ENCODE measurements at regions not wholly inside any gene's neighbourhood (a gene's known extent, or its start where the extent isn't known, plus 50 kb on each side); places are given as distances from the start of the nearest gene placed in this dataset.

- DNase-seq (ENCODE audit: low read depth), result no peak
- H3K4me3 ChIP-seq (ENCODE audit: low read length), result no peak overlapping the region
- TF ChIP-seq CTCF (IDR thresholded peaks at IDR 0.05; ENCODE audit: insufficient read depth, low read depth, low read length, missing control alignments), result no peak
These were observed 267.8 kb downstream of the MED10 start for GRCh38 chr5:6110441-6111005.

GRCh38 chr5:6108981-6109825, 269.1 kb downstream of the MED10 start:
- TF ChIP-seq CTCF (IDR thresholded peaks at IDR 0.05; ENCODE audit: insufficient read depth, low read depth, low read length, missing control alignments), result no peak
- no peak for DNase-seq (ENCODE audit: low read depth)
- H3K4me3 ChIP-seq (ENCODE audit: low read length), result no peak overlapping the region

GRCh38 chr5:6108540-6108848, 269.9 kb downstream of the MED10 start:
- no peak for TF ChIP-seq CTCF (IDR thresholded peaks at IDR 0.05; ENCODE audit: insufficient read depth, low read depth, low read length, missing control alignments)
- no peak overlapping the region for H3K4me3 ChIP-seq (ENCODE audit: low read length)
- DNase-seq (ENCODE audit: low read depth), result no peak

- no peak for TF ChIP-seq CTCF (IDR thresholded peaks at IDR 0.05; ENCODE audit: insufficient read depth, low read depth, low read length, missing control alignments)
- H3K4me3 ChIP-seq (ENCODE audit: low read length), result no peak overlapping the region
- DNase-seq (ENCODE audit: low read depth), result no peak
These were observed 270.4 kb downstream of the MED10 start for GRCh38 chr5:6107675-6108539.

GRCh38 chr5:6106756-6107155, 271.6 kb downstream of the MED10 start:
- no peak for TF ChIP-seq CTCF (IDR thresholded peaks at IDR 0.05; ENCODE audit: insufficient read depth, low read depth, low read length, missing control alignments)
- no peak for DNase-seq (ENCODE audit: low read depth)
- no peak overlapping the region for H3K4me3 ChIP-seq (ENCODE audit: low read length)

GRCh38 chr5:6105320-6105719, 273.0 kb downstream of the MED10 start:
- no peak overlapping the region for H3K4me3 ChIP-seq (ENCODE audit: low read length)
- DNase-seq (ENCODE audit: low read depth), result no peak
- no peak for TF ChIP-seq CTCF (IDR thresholded peaks at IDR 0.05; ENCODE audit: insufficient read depth, low read depth, low read length, missing control alignments)
